Spleen (tissue), 7 donors: ENCODE measurements at regions not wholly inside any gene's neighbourhood (a gene's known extent, or its start where the extent isn't known, plus 50 kb on each side); places are given as distances from the start of the nearest gene placed in this dataset.

ENCODE experiments used
- CTCF ChIP-seq, 11 experiments: fragments of 200-600 bp in 7 of 11; fragments of 450-650 bp in 4 of 11; sonication (generic) in 4 of 11; IDR thresholded peaks in 8 of 11; conservative IDR thresholded peaks in 3 of 11; 1 replicate in 7 of 11; 2 replicates in 4 of 11; pipeline versions ENCODE4 v1.4.0 to v1.8.0; 2016 to 2021; ENCODE audit warnings: antibody characterized with exemption in 11 of 11, inconsistent platforms in 4 of 11, mild to moderate bottlenecking in 1 of 11
- POLR2A ChIP-seq, 3 donors: fragments of 450-650 bp; IDR thresholded peaks; one replicate each; pipeline ENCODE4 v1.5.1; 2017; ENCODE audit warnings: antibody characterized with exemption in 3 of 3, mild to moderate bottlenecking in 1 of 3
- POLR2AphosphoS5 ChIP-seq, 3 donors: sonication (generic); formaldehyde crosslinking; IDR thresholded peaks; one replicate each; pipeline ENCODE4 v1.5.1; 2017; ENCODE audit warnings: antibody characterized with exemption in 3 of 3
- donor health status: DM: no; HTN: no; CAD: no; lungs with moderate emphysema.
- donor health status: DM: no; HTN: no; CAD: no.
- donor health status: DM: no; HTN: no; CAD: no.

- TF ChIP-seq CTCF (IDR thresholded peaks at IDR 0.05 in 8 of 11, conservative IDR thresholded peaks at IDR 0.05 in 3 of 11) (no peak), POLR2AphosphoS5 (IDR thresholded peaks at IDR 0.05) (no peak), POLR2A (IDR thresholded peaks at IDR 0.05) (no peak)
Measured at GRCh38 chr1:209231476-209232156, 351.9 kb upstream of the CAMK1G start.
